OCI-LY1 (cell line): ENCODE measurements at regions not wholly inside any gene's neighbourhood (a gene's known extent, or its start where the extent isn't known, plus 50 kb on each side); places are given as distances from the start of the nearest gene placed in this dataset.

Source experiments
- H2AFZ ChIP-seq: fragments of 200-600 bp; sonication (generic), shearing (Covaris generic); 2 replicates; pipeline ENCODE4 v1.6.0; 2014; ENCODE audit warnings: antibody characterized with exemption, mild to moderate bottlenecking, low read length
- H3F3A ChIP-seq: fragments of 200-600 bp; sonication (generic), shearing (Covaris generic); 2 replicates; pipeline ENCODE4 v1.6.0; 2014; ENCODE audit warnings: mild to moderate bottlenecking, antibody characterized with exemption, low read length, moderate library complexity; ENCODE audit not compliant: insufficient read depth
- H3K27ac ChIP-seq: fragments of 200-600 bp; sonication (generic); 2 replicates; pipeline ENCODE4 v1.5.1; 2014; ENCODE audit warnings: low read length, mixed run types, mild to moderate bottlenecking, low read depth; ENCODE audit not compliant: poor library complexity, severe bottlenecking
- H3K27me3 ChIP-seq: fragments of 200-600 bp; sonication (generic); 2 replicates; pipeline ENCODE4 v1.6.0; 2014; ENCODE audit warnings: antibody characterized with exemption, mild to moderate bottlenecking, low read length, moderate library complexity; ENCODE audit not compliant: insufficient read depth
- H3K36me3 ChIP-seq: fragments of 200-600 bp; sonication (generic); 2 replicates; pipeline ENCODE4 v1.6.1; 2014; ENCODE audit warnings: mild to moderate bottlenecking, antibody characterized with exemption, low read length, moderate library complexity, mixed read lengths; ENCODE audit not compliant: insufficient read depth
- H3K4me1 ChIP-seq: fragments of 200-600 bp; sonication (generic); 2 replicates; pipeline ENCODE4 v1.5.1; 2014; ENCODE audit warnings: mild to moderate bottlenecking, low read length, moderate library complexity; ENCODE audit not compliant: insufficient read depth, severe bottlenecking
- H3K4me2 ChIP-seq: fragments of 200-600 bp; sonication (generic), shearing (Covaris generic); 2 replicates; pipeline ENCODE4 v1.6.1; 2014; ENCODE audit warnings: low read length
- H3K4me3 ChIP-seq: fragments of 200-600 bp; sonication (generic); 2 replicates; pipeline ENCODE4 v1.5.1; 2014; ENCODE audit warnings: low read length, low read depth, mild to moderate bottlenecking, mixed read lengths; ENCODE audit not compliant: poor library complexity, severe bottlenecking
- H3K79me2 ChIP-seq: fragments of 200-600 bp; shearing (Covaris generic); 2 replicates; pipeline ENCODE4 v1.6.1; 2016; ENCODE audit warnings: mixed run types, low read length, mixed read lengths; ENCODE audit not compliant: insufficient read depth
- H3K9ac ChIP-seq: fragments of 200-600 bp; sonication (generic), shearing (Covaris generic); 2 replicates; pipeline ENCODE4 v1.6.1; 2014; ENCODE audit warnings: mild to moderate bottlenecking, low read length, mixed read lengths
- H3K9me2 ChIP-seq: fragments of 200-600 bp; sonication (generic), shearing (Covaris generic); 2 replicates; pipeline ENCODE4 v1.6.1; 2014; ENCODE audit warnings: low read depth, mild to moderate bottlenecking, low read length, mixed read lengths
- H3K9me3 ChIP-seq: fragments of 200-600 bp; shearing (Covaris generic); 2 replicates; pipeline ENCODE4 v1.6.1; 2014; ENCODE audit warnings: low read length, mixed read lengths
- H4K20me1 ChIP-seq: fragments of 200-600 bp; sonication (generic), shearing (Covaris generic); 2 replicates; pipeline ENCODE4 v1.6.0; 2016; ENCODE audit warnings: mild to moderate bottlenecking, low read length; ENCODE audit not compliant: insufficient read depth
- EZH2 ChIP-seq: fragments of 200-600 bp; sonication (generic), shearing (Covaris generic); IDR thresholded peaks from 2 replicates; pipeline ENCODE4 v1.8.0; 2017; ENCODE audit warnings: borderline replicate concordance, mixed run types, mild to moderate bottlenecking, antibody characterized with exemption, low read length, moderate library complexity, mixed read lengths
- TF ChIP-seq, protein P1 (sequence below): fragments of 200-600 bp; sonication (generic), shearing (Covaris generic); IDR thresholded peaks from 2 replicates; pipeline ENCODE4 v1.5.1; 2017; ENCODE audit warnings: mild to moderate bottlenecking, antibody characterized with exemption, low read length, moderate library complexity, mixed read lengths

DNA sequence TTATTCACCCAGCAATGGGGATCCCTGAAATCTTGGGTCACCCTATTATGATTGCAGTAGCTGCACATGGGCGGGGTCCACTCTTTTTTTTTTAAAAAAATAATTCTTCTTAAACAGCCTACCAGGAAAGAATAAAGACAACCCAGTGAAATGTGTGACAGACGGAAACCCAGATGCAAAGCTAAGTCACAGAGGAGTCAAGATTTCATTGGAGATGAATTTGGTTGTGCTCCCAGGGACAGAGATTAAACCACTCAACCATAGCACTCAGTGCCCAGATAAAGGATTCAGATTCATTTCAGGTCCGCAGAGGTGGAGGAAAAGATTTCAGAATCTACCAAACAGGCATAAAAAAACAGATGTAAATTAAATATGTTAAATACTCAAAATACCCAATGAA is 583.5 kb upstream of the ZP4 start:
- no peaks in the 10 kb centered on the region for H3K9me2 ChIP-seq
- no peaks in the 10 kb centered on the region for H3K27me3 ChIP-seq
- no peak overlapping the region for H3K9ac ChIP-seq
- no peaks in the 10 kb centered on the region for H4K20me1 ChIP-seq
- TF ChIP-seq EZH2 = no peak
- TF ChIP-seq, protein P1, sequence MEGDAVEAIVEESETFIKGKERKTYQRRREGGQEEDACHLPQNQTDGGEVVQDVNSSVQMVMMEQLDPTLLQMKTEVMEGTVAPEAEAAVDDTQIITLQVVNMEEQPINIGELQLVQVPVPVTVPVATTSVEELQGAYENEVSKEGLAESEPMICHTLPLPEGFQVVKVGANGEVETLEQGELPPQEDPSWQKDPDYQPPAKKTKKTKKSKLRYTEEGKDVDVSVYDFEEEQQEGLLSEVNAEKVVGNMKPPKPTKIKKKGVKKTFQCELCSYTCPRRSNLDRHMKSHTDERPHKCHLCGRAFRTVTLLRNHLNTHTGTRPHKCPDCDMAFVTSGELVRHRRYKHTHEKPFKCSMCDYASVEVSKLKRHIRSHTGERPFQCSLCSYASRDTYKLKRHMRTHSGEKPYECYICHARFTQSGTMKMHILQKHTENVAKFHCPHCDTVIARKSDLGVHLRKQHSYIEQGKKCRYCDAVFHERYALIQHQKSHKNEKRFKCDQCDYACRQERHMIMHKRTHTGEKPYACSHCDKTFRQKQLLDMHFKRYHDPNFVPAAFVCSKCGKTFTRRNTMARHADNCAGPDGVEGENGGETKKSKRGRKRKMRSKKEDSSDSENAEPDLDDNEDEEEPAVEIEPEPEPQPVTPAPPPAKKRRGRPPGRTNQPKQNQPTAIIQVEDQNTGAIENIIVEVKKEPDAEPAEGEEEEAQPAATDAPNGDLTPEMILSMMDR = no peak
- H3K27ac ChIP-seq = no peak overlapping the region
- H3K79me2 ChIP-seq = no peaks in the 10 kb centered on the region
- H3F3A ChIP-seq = no peaks in the 10 kb centered on the region
- no peaks in the 10 kb centered on the region for H3K4me1 ChIP-seq
- H3K9me3 ChIP-seq = no peaks in the 10 kb centered on the region
- no peak overlapping the region for H3K4me2 ChIP-seq
- H3K36me3 ChIP-seq = no peaks in the 10 kb centered on the region
- H2AFZ ChIP-seq = no peak overlapping the region
- H3K4me3 ChIP-seq = no peak overlapping the region

DNA sequence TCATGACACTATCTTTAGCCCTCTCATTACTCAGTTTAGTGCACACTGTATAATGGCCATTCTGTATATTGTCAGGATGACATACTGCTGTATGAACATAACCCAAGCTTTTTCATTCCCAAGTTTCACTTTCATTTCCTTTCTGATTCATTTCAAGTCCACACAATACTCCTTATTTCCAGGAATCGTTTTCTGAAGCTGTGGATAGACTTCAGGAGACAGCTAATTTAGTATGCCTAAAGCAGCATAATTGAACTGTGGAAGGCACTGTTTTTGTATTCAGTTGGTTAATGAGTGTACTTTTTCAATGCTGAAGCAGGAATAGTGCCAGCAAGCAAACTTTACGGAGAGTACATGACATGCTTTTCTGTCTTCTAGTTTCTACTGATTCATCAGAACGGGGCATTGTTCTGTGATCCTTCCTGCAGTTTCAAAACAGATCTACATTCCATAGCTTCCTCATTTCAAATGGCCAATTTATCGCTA is 578.5 kb upstream of the ZP4 start:
- Histone ChIP-seq H3K9me3 (no peaks in the 10 kb centered on the region), H3K27me3 (no peaks in the 10 kb centered on the region), H3K4me1 (no peaks in the 10 kb centered on the region), H2AFZ (no peak overlapping the region), H3K9ac (no peak overlapping the region), H3K9me2 (no peaks in the 10 kb centered on the region), H3K27ac (no peak overlapping the region), H3K36me3 (no peaks in the 10 kb centered on the region), H4K20me1 (no peaks in the 10 kb centered on the region), H3K4me2 (no peak overlapping the region), H3F3A (no peaks in the 10 kb centered on the region), H3K79me2 (no peaks in the 10 kb centered on the region), H3K4me3 (no peak overlapping the region)
- TF ChIP-seq, protein P1 = no peak
- TF ChIP-seq EZH2 = no peak

DNA sequence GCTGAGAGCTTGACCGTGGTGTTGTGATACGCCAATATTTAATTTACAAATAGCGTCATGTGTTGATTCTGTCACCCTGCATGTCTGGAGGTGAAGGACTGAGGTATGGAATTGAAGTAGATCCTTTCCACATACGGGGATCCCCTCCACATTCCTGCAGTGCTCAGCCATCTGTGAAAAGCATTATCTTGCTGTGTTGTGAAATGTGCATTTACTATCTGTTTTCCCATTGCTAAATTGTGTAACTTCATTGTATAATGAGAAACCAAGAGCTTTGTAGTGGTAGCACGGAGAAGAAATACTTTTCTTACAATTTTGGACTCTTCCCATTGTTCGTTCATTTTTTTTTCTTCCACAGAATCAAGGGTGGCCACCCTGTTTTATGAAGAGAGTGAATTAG is 577.3 kb upstream of the ZP4 start:
- H3K27me3 ChIP-seq = no peaks in the 10 kb centered on the region
- H3K36me3 ChIP-seq = no peaks in the 10 kb centered on the region
- H3K9ac ChIP-seq = no peak overlapping the region
- H3K9me3 ChIP-seq = no peaks in the 10 kb centered on the region
- TF ChIP-seq, protein P1 = no peak
- TF ChIP-seq EZH2 = no peak
- H3K9me2 ChIP-seq = no peaks in the 10 kb centered on the region
- H4K20me1 ChIP-seq = no peaks in the 10 kb centered on the region
- H3K4me2 ChIP-seq = no peak overlapping the region
- H3K4me3 ChIP-seq = no peak overlapping the region
- no peak overlapping the region for H2AFZ ChIP-seq
- no peak overlapping the region for H3K27ac ChIP-seq
- no peaks in the 10 kb centered on the region for H3K4me1 ChIP-seq
- no peaks in the 10 kb centered on the region for H3F3A ChIP-seq
- no peaks in the 10 kb centered on the region for H3K79me2 ChIP-seq
